NCI-H2081 (cell line): ENCODE measurements at regions not wholly inside any gene's neighbourhood (a gene's known extent, or its start where the extent isn't known, plus 50 kb on each side); places are given as distances from the start of the nearest gene placed in this dataset.
"Not testable (repeated sequence)": the region's sequence is repeated elsewhere in the genome, so short reads cannot be mapped to it uniquely, and the experiment has no call there.

Source experiments
- DNase-seq, 2 experiments: peaks; one replicate each; lab custom pipeline; 2025; lab: John Stamatoyannopoulos, UW

GRCh38 chr10:46645110-46645509 lies 66.2 kb downstream of the SYT15 start:
- not testable (repeated sequence) for DNase-seq

- DNase-seq: not testable (repeated sequence)
These were observed 67.2 kb downstream of the SYT15 start for GRCh38 chr10:46646132-46646531.

DNA sequence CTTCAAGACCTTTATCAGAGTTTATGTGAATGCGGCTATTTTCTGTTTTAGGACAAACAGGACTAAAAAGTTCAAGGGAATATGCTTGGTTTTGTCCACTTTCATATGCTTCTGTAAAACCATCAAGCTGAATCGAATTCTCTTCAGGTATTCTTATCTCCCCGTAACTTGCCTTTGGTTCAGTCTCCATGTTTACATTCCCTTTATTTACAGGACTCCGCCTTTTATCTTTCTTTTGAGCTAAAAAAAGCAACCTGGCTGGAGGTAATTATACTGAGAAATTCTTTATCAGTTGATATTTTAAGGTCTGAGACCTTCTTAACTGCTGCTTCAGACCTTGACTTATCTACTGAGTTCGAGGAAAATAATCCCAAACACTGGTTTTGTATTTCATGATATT lies 72.0 kb downstream of the SYT15 start:
- not testable (repeated sequence) for DNase-seq

DNA sequence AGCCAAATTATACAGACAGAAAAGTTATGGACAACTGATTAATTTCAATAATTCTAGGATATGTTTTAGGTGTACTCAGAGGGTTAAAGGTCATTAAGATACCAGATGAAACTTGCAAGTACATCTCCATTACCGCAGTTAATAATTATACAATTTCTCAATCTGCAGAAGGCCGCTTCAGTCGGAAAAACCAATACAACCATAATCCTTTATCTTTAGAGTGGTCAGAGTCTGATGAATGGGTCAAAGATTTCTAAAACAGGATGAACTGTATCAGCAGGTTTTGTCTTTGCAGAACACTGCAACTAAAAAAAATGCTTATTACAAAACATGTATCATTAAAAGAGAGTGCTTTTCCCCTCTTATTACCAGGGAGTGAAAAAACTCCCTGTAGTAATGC lies 78.5 kb downstream of the SYT15 start:
- DNase-seq: not testable (repeated sequence)

GRCh38 chr10:46660027-46660834 lies 81.3 kb downstream of the SYT15 start:
- DNase-seq: not testable (repeated sequence)

- not testable (repeated sequence) for DNase-seq
These were observed 81.9 kb downstream of the SYT15 start for GRCh38 chr10:46660835-46661164.

DNA sequence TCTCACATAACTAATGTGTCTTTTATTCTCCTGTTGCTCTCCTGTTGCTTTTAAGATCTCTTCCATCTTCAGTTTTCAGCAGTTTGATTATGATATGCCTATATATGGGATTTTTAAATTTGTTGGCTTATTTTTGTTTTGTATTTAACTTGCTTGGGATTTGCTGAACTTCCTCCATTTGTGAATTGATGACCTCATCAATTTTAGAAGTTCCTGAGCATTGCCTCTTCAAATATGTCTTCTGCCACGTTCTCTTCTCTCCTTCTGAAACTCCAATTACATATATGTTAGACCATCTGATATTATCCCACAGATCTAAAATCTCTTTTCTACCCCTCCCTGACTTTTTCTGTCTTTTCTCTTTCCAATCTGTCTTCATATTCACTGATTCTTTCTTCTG lies 86.6 kb downstream of the SYT15 start:
- DNase-seq: not testable (repeated sequence)

GRCh38 chr10:46668357-46668997 lies 89.5 kb downstream of the SYT15 start:
- DNase-seq: not testable (repeated sequence)

DNA sequence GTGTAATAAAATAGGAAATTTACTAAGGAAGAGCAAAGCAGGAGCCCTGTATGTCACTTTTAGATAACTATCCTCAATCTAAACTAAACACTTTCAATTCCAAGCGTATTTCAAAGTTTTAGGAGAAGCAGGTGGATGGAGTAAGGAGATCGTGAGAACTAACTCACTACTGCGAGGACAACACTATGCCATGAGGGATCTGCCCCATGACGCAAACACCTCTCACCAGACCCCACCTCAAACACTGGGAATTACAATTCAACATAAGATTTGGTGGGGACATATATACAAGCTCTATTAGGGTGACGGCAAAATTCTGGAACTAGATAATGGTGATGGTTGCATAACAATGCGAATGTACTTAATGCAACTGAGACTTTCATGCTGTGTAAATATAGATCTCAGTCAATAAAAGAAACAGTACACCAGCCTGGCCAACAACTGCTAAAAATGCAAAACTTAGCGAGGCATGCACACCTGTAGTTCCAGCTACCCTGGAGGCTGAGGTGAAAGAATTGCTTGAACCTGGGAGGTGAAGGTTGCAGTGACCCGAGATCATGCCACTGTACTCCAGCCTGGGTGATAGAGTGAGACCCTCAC lies 99.0 kb downstream of the SYT15 start:
- DNase-seq: not testable (repeated sequence)

GRCh38 chr10:46691397-46691796 lies 112.5 kb downstream of the SYT15 start:
- DNase-seq: not testable (repeated sequence)

DNA sequence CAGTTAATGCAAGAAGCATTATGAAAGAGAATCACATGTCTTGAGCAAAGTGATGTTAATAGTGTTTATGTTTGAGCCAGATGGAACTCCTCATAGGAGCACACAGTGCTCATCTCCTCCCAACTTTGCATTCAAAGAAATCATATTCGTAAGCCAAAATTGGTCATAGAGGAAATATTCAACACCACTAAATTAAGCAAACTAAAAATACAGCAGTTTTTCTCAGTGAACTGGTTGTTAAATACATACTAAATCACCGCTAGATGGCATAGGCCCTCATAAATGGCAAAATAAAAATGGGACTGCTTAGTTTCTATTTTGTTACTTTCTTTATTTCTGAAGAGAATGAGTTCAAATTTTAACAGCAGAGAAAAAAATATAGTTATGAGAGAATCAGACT lies 114.3 kb downstream of the SYT15 start:
- DNase-seq: not testable (repeated sequence)

DNA sequence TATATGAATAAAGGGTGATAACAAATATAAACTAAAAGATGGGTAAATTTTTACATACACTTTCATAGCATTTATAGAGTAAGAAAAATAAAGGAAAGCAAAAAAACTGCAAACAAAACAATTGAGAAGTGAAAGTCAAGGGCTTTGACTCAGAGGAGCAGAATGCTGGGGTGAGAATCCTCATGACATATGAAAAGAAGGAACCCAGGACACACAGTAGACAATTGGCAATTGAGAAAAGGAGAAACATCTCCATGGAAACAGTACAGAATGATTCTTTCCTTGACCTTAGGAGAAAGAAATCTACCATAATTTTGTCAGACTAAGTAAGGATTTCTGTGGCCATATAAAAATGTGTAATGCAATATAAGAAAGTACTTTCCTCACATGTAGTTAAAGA lies 138.3 kb downstream of the SYT15 start:
- DNase-seq: not testable (repeated sequence)

- not testable (repeated sequence) for DNase-seq
These were observed 139.1 kb downstream of the SYT15 start for GRCh38 chr10:46718014-46718413.

DNA sequence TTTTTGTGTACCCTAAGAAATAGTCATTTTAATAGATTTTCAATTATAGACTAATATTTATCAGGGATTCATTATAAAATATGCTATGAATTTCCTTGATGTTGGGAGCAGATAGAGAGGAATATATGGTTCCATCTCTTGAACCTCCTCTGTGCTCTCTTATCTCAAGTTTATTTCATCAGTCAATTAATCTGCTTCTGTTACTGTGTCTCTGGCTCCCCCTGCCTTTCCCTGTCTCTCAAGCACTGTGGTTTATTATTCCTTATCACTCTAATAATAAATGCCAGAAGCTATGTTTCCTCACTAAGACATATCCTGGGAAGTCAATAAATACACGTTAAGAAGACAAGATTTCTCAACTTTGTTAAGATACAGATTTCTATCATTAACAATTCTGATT lies 141.5 kb downstream of the SYT15 start:
- DNase-seq: not testable (repeated sequence)

- not testable (repeated sequence) for DNase-seq
These were observed 142.0 kb downstream of the SYT15 start for GRCh38 chr10:46720811-46721518.

- not testable (repeated sequence) for DNase-seq
These were observed 145.3 kb downstream of the SYT15 start for GRCh38 chr10:46724258-46724657.

GRCh38 chr10:46728359-46728758 lies 149.4 kb downstream of the SYT15 start:
- not testable (repeated sequence) for DNase-seq

DNA sequence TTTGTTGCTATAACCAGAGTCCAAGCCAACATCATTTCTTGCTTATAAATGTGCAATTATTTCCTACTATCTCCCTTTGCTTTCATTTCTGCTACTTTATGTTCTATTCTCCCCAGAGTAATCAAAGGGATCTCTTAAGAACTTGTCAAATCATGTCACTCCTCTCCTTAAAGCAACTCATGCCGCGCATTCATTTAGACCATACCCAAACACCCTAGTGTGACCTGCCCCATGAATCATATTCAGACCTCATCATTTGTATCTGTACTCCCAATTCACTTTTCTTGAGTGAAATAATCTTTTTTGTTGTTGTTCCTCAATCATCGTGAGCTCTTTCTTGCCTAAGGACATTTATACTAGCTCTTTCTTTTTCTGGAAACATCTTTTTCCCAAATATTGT lies 151.8 kb downstream of the SYT15 start:
- DNase-seq: not testable (repeated sequence)

GRCh38 chr10:46733635-46734261 lies 154.8 kb downstream of the SYT15 start:
- DNase-seq: not testable (repeated sequence)

DNA sequence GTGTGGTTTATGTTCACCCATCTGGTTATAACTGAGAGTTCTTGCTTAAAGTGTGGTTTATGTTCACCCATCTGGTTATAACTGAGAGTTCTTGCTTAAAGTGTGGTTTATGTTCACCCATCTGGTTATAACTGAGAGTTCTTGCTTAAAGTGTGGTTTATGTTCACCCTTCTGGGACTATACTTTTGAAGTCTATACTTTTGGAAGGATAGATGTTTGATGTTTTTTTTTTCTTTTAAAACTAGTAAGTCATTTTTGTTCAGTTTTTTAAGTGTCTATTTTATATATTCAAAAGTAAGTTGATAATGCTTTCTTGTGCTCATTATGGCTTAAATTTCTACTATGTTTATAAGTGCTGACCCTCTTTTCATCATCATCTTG lies 155.3 kb downstream of the SYT15 start:
- not testable (repeated sequence) for DNase-seq

GRCh38 chr10:46739919-46740318 lies 161.0 kb downstream of the SYT15 start:
- DNase-seq: not testable (repeated sequence)

- not testable (repeated sequence) for DNase-seq
These were observed 161.4 kb downstream of the SYT15 start for GRCh38 chr10:46740368-46740767.
